HG03457 (cell line): ENCODE measurements at regions not wholly inside any gene's neighbourhood (a gene's known extent, or its start where the extent isn't known, plus 50 kb on each side); places are given as distances from the start of the nearest gene placed in this dataset.

Experiments
- ATAC-seq: cut with Tn5 transposase; IDR thresholded peaks from one replicate; pipeline ENCODE4 v1.9.1; 2021; ENCODE audit warnings: moderate number of reproducible peaks; ENCODE audit not compliant: unreplicated experiment

DNA sequence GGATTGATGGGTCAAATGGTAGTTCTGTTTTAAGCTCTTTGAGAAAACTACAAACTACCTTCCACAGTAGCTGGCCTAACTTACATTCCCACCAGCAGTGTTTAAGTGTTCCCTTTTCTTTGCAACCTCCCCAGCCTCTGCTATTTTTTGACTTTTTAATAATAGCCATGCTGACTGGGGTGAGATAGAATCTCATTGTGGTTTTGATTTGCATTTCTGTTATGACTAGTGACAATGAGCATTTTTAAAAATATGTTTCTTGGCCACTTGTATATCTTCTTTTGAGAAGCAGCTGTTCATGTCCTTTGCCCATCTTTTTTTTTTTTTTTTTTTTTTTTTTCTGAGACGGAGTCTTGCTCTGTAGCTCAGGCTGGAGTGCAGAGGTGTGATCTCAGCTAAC is 155.2 kb upstream of the BMPER start:
- no peak for ATAC-seq

DNA sequence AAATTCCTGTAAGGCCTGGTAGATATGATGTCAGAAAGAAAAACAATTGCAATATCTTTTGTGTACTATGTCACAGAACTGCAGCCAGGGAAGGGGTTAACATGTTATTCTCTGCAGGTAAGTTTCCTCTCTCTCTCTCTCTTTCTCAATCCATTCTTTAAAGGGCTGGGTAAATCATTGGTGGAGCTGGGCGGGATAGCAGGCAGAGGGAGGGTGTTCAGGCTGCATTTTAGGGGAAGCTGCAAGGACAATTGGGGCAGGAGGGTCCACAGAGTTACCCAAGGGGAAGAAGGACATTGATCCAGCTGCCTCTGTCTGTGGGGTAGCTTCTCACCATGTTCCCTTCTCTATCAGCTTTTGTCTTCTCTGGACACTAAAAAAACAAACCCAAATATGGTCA is 153.9 kb upstream of the BMPER start:
- ATAC-seq, result no peak

DNA sequence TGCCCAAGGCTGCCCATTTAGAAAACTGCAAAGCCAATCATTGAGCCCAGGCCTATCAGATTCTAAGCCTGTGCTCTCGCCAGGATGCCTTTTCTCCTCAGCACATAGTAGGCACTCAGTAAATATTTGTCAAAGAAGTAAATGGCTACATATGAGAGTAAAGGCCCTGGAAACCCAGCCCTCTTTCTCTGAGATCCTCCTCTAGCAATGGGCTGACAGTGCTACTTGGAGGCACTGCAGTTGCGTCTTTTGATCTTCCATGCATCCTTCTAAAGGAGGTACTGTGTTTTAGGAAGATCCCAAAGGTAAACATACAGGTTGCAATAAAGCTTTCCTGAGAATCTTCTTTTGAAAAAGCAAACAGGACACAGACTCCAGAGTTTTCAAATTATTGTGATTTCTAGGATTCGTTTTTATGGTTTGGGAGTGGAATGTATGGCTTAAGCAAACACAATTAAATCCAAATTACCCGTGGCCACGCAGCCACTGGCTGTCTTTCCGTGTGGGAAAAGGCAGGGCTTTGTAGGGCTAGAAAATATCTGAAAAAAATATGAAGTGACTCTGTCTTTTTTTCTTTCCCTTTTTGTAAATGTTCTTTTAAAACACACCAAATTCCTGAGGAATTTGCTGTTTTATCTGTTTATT is 151.3 kb upstream of the BMPER start:
- ATAC-seq, result no peak

DNA sequence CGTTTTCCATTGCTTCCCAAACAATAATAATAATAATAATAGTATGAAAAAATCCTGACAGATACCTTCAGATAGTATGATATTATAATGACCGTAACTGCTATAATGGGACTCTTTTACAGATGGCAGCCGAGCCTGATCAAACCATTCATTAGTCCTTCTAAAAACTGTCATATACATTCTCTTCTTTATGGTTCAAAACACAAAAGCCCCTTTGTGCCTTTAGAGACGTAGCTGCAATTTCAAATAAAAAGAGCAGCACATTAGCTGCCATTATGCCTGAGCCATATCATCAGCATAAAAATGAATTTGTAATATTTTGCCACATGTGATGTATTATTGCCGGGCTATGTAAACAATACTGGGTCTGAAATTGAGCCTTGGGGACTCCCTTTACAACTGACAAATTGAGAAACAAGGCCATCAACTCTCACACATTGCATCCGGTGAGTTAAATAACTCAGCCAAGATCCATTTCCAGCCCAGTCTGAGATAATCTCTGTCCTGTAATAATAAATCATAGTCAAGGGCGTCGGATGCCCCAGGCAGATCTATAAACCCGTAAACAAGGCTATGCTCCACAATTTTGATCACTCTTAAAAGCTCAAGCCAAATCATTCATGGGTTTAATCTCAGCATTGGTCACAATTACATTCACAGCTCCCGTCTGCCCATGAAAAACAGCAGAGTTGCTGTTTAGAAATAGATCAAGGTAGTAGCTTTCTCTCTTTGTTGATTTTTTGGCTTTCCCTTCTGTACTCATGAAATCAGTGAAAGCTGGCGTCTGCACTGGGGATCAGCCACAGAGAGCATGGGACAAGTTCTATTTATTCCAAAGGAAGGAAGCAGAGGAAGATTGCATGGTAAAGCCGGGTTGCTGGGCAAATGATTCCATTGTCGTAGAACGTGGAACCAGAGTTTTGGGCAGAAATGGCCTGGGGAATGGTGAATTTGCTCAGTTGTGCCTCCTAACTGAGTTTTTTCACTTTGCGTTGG is 150.1 kb upstream of the BMPER start:
- no peak for ATAC-seq

DNA sequence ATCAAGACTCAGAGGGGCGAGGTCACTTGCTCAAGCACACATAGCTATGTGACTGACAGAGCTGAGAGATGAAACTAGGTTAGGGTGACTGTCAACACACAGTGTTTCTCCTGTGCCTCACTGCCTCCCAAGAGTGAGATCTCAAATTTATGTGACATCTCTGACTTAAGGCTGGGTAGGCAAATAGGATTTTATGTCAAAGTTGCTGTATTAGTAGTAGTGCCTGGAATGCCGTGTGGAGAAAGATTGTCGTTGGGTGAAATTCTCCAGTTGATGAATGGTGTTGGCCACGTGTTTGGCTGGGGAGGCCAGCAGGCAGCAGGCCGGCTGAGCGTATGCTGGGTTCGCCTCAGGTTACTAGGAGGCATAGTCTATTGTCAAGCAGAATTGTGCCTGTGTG is 148.3 kb upstream of the BMPER start:
- no peak for ATAC-seq

- ATAC-seq, result no peak
These were observed 147.7 kb upstream of the BMPER start for GRCh38 chr7:33757563-33758165.

DNA sequence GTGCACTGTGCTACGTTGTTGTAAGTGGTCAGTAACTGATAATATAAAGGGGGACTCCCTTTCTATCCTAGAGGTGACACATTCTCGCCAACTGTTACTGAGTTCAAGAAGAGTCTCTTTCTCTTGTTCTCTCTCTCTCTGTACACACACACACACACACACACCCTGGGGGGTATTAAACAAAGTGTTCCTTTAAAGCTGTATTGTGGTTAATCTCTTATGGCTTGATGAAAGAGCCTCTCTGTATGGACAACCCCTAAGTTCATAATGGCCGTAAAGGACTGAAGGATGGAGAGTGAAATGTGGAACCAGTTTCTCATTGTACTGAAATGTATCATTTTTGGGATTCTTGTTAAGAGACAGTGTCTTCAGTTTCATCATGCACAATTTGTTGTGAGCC is 145.2 kb upstream of the BMPER start:
- ATAC-seq, result no peak

DNA sequence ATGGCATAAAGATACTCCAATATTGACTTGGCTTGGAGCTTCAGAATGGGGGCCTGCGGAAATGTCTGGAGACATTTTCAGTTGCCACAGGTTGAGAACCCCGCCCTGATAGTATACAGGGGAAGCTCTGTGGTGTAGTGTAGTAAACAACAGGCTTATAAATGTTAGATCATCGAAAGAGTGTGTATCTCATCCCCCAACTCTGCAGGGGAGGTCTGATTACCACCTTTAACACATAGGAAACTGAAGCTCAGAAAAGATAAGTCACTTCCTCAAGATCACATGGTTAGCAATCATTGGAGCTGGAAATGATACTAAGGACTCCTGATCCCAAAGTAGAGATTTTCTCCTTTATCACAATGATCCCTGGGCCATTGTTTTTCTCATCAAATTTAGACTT is 144.5 kb upstream of the BMPER start:
- ATAC-seq, result no peak

GRCh38 chr7:33761449-33762080 is 143.8 kb upstream of the BMPER start:
- ATAC-seq, result no peak

- no peak for ATAC-seq
These were observed 143.0 kb upstream of the BMPER start for GRCh38 chr7:33762151-33762910.

- ATAC-seq, result no peak
These were observed 142.4 kb upstream of the BMPER start for GRCh38 chr7:33762911-33763306.

GRCh38 chr7:33764752-33765451 is 140.4 kb upstream of the BMPER start:
- no peak for ATAC-seq

- no peak for ATAC-seq
These were observed 138.9 kb upstream of the BMPER start for GRCh38 chr7:33766405-33766804.

DNA sequence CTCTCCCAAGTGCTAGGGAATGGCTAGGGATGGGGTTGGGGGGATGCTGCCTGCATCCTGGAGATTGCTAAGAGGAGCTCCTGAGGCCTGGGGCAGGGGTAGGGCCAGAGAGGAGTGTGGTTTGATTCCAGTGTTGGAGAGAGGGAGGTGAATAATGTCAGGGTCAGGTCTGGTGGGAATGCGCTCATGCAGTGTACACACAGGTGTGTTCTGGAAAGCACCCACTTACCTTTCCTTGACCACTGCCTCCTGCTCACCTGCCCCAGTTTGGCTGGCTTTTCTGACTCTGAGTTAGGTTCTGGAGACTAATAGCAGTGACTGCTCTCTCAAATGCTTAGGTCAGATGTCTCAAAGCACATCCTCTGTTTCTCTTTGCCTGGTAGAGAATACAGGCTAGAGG is 135.4 kb upstream of the BMPER start:
- no peak for ATAC-seq

DNA sequence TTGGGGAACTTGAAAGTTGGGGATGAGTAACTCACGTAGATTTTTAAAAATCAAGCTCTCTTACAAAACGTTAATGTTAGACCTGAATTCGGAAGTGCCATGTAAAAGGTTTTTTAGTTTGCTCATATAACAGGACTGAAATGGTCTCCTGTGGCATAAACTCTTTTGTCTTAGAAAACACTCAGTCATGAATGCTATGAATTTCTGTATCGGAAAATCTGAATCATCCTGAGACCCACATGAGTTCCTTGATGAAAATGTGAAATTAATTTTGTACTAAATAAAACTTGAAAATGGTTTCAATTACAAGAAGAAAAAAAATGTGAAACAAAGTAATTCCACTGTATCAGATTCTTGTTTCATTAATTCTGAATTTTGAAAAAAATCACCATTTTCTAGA is 134.8 kb upstream of the BMPER start:
- no peak for ATAC-seq

DNA sequence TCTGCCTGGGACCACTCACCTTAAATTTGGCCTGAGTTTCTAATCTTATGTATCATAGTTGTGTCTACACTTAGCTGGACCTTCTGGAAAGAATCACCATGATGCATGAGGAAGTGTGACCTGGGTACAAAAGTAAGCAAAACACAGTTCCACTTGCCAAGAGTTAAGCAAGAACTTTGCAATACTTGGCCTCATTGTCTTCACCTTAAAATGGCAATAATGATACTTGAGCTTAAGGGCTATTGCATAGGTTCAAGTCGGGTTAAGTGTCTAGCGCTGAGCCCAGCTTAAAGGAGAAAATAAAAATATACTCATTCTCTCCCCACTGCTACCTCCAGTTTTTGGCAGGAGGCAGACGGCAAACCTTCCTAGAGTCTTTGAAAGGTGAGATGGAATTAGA is 133.9 kb upstream of the BMPER start:
- ATAC-seq, result no peak

- ATAC-seq, result no peak
These were observed 132.3 kb upstream of the BMPER start for GRCh38 chr7:33773053-33773452.

DNA sequence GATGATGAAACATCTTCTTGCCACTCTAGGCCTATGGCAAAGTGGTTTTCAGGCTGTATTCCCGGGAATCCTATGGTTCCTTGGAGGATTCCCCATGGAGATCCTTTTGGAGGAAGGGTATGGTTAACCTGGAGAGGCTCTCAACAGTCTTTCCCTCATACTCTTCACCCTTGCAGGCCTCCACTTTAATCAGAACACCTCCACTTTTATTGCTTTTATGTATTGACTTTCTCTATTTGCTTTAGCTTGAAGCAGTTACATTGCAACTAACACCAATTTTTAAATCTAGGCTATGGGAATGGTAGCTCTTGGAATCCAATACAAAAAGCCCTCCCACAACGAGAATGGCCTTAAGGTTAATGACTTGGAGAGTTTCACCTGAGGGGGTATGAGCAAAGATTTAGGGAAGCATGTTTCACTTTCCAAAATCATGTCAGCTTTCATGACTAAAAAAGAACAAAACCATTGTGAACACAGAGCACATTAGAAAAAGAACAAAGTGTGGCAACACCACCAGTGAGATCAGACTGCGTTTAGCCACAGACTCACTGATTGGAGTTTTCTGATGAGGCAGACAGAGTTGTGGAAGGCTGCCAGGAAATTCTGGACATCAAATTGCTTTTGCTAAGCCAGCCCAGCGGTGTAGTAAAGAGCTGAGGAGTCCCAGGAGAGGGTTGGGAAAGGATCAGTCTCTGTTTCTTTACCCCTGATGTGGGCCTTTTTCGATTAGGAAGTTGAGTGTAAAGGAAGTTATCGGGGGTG is 130.4 kb upstream of the BMPER start:
- ATAC-seq, result no peak

DNA sequence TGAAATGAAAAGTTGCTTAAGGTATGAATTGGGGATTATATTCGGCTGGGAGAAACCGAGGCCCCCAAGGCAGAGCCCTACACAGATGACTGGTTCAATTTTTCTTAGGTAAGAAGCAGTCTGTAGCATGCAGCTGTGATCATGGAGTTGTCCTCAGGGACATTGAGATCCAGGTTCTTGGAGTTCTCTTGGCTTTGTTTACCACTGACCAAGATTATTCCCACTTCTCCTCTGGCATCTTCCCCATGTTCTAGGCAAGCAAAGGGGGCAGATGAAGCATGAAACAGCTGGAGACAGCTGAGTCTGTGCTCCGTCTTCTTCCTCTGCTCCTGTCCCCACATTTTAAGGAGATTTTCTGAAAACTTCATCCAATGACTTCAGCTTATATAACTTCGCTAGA is 129.5 kb upstream of the BMPER start:
- no peak for ATAC-seq
